ENCODE measurements at regions not wholly inside any gene's neighbourhood (a gene's known extent, or its start where the extent isn't known, plus 50 kb on each side); places are given as distances from the start of the nearest gene placed in this dataset.

- Histone ChIP-seq H3K27ac (ENCODE audit: insufficient read depth, low read depth, low read length) (no peak overlapping the region), H2AFZ (ENCODE audit: low read depth, low read length) (no peak overlapping the region), H3K9ac (replicated peaks; ENCODE audit: extremely low read depth, insufficient read depth, low read length) (no peak overlapping the region), H4K20me1 (replicated peaks; ENCODE audit: control insufficient read depth, extremely low read depth, insufficient read depth, low read length) (no peaks in the 10 kb centered on the region), H3K4me1 (ENCODE audit: control insufficient read depth, extremely low read depth, insufficient read depth, low read length) (peaks cover 16% of the 10 kb centered on the region), H3K9me3 (replicated peaks; ENCODE audit: control insufficient read depth, insufficient read depth, low read length) (no peaks in the 10 kb centered on the region), H3K79me2 (ENCODE audit: control insufficient read depth, insufficient read depth, low read length) (no peaks in the 10 kb centered on the region), H3K27me3 (ENCODE audit: control insufficient read depth in 2 of 2, insufficient read depth in 2 of 2, low read length in 2 of 2) (no peaks in the 10 kb centered on the region), H3K9me1 (replicated peaks; ENCODE audit: control insufficient read depth, extremely low read depth, insufficient read depth, low read length) (no peaks in the 10 kb centered on the region), H3K4me3 (replicated peaks in 1 of 3; ENCODE audit: insufficient read depth in 1 of 3, low read depth in 1 of 3, low read length in 3 of 3) (no peak overlapping the region), H3K36me3 (ENCODE audit: control insufficient read depth in 2 of 2, extremely low read depth in 1 of 2, insufficient read depth in 2 of 2, low read length in 2 of 2) (no peaks in the 10 kb centered on the region), H3K4me2 (ENCODE audit: insufficient read depth, low read length) (no peak overlapping the region)
- dilution Hi-C loops (cut with MboI; ENCODE audit: extremely low pct_ligation_motif_present, low sequenced_read_pairs) (no loop called here), intact Hi-C loops (cut with micrococcal nuclease) (loop anchor here (2.0 kb wide), 1 partner anchor 51 kb away; no protein-coding TSS in a partner anchor)
- CTCF ChIA-PET: interaction anchor here (1.8 to 3.4 kb wide), 2 partner anchors 12 to 50 kb away, joined by 4 to 20 read pairs; no protein-coding TSS in a partner anchor
- BruUV-seq (replicated peaks): no TSS peak
- DNase-seq (ENCODE audit: low read depth, low spot score): no peak
- POLR2A ChIA-PET: no interaction called here
- no peak for FAIRE-seq
- TF ChIP-seq EZH2 (IDR thresholded peaks at IDR 0.05; ENCODE audit: borderline replicate concordance, low read depth, low read length, severe bottlenecking): no peak
- no peak for TF ChIP-seq JUN (IDR thresholded peaks at IDR 0.05; ENCODE audit: borderline replicate concordance, insufficient read depth, insufficient read length, low read depth)
- no peak for TF ChIP-seq GATA2 (IDR thresholded peaks at IDR 0.05; ENCODE audit: insufficient read depth, insufficient read length, low read depth, low read length)
- TF ChIP-seq POLR2AphosphoS5 (IDR thresholded peaks at IDR 0.05; ENCODE audit: insufficient read depth, low read depth, low read length): no peak
- no peak for TF ChIP-seq POLR2A (IDR thresholded peaks at IDR 0.05; ENCODE audit: low read depth, low read length)
- TF ChIP-seq MYC (IDR thresholded peaks at IDR 0.05; ENCODE audit: low read depth, low read length): no peak
- TF ChIP-seq FOS (IDR thresholded peaks at IDR 0.05; ENCODE audit: borderline replicate concordance, insufficient read depth, low read length): no peak
- TF ChIP-seq MAX (IDR thresholded peaks at IDR 0.05; ENCODE audit: insufficient read depth, insufficient read length): no peak
These were observed 120.0 kb upstream of the RAI14 start for GRCh38 chr5:34535944-34536623.
